ENCODE measurements at regions not wholly inside any gene's neighbourhood (a gene's known extent, or its start where the extent isn't known, plus 50 kb on each side); places are given as distances from the start of the nearest gene placed in this dataset.

DNA sequence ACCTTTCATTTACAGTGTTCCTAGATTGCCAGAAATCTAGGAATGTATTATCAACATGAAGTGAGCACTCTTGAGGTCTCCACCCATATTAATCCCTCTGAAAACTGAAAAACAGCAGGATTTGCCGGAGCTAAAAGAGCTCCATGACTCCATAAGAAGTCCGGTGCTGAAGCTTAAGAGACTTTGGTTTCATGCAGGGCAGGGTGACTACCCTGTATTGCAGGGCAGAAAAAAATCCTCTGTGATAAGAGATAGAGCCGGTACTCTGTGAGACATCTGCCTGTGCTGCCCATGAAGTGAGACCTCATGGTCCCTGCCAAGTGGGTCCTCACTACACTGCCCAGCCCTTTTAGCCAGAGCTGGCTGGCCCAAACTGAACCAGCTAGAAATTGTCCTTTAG, 127.2 kb upstream of the NPY2R start:
- Histone ChIP-seq H3K4me2 (ENCODE audit: low read length) (no peak overlapping the region), H3K9me2 (ENCODE audit: insufficient read depth, low read length) (no peaks in the 10 kb centered on the region), H3K27me3 (ENCODE audit: insufficient read depth, low read depth, low read length) (no peaks in the 10 kb centered on the region), H3K4me3 (ENCODE audit: low read length) (no peak overlapping the region), H4K20me1 (ENCODE audit: insufficient read depth) (no peaks in the 10 kb centered on the region), H2AFZ (ENCODE audit: low read depth, low read length) (no peak overlapping the region), H3K79me2 (replicated peaks; ENCODE audit: insufficient read depth, low read length) (no peaks in the 10 kb centered on the region), H3K9me3 (ENCODE audit: low read length) (no peaks in the 10 kb centered on the region), H3K27ac (ENCODE audit: low read length) (no peak overlapping the region), H3K36me3 (ENCODE audit: insufficient read depth, low read length) (no peaks in the 10 kb centered on the region), H3F3A (ENCODE audit: insufficient read depth, low read length, poor library complexity, severe bottlenecking) (no peaks in the 10 kb centered on the region), H3K9ac (ENCODE audit: low read length) (no peak overlapping the region)
- no peak for TF ChIP-seq EZH2 (IDR thresholded peaks at IDR 0.05; ENCODE audit: borderline replicate concordance, insufficient read depth, low read length, poor library complexity, severe bottlenecking)
- TF ChIP-seq EP300 (conservative IDR thresholded peaks at IDR 0.05; ENCODE audit: poor library complexity, severe bottlenecking): no peak
- no peak for TF ChIP-seq POLR2AphosphoS5 (IDR thresholded peaks at IDR 0.05)
- TF ChIP-seq RAD21 (conservative IDR thresholded peaks at IDR 0.05): no peak
- TF ChIP-seq, protein P1, sequence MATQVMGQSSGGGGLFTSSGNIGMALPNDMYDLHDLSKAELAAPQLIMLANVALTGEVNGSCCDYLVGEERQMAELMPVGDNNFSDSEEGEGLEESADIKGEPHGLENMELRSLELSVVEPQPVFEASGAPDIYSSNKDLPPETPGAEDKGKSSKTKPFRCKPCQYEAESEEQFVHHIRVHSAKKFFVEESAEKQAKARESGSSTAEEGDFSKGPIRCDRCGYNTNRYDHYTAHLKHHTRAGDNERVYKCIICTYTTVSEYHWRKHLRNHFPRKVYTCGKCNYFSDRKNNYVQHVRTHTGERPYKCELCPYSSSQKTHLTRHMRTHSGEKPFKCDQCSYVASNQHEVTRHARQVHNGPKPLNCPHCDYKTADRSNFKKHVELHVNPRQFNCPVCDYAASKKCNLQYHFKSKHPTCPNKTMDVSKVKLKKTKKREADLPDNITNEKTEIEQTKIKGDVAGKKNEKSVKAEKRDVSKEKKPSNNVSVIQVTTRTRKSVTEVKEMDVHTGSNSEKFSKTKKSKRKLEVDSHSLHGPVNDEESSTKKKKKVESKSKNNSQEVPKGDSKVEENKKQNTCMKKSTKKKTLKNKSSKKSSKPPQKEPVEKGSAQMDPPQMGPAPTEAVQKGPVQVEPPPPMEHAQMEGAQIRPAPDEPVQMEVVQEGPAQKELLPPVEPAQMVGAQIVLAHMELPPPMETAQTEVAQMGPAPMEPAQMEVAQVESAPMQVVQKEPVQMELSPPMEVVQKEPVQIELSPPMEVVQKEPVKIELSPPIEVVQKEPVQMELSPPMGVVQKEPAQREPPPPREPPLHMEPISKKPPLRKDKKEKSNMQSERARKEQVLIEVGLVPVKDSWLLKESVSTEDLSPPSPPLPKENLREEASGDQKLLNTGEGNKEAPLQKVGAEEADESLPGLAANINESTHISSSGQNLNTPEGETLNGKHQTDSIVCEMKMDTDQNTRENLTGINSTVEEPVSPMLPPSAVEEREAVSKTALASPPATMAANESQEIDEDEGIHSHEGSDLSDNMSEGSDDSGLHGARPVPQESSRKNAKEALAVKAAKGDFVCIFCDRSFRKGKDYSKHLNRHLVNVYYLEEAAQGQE (IDR thresholded peaks at IDR 0.05; ENCODE audit: borderline replicate concordance): no peak
- no peak for TF ChIP-seq SMC3 (conservative IDR thresholded peaks at IDR 0.05; ENCODE audit: poor library complexity)
- no peak for TF ChIP-seq TAF1 (IDR thresholded peaks at IDR 0.05; ENCODE audit: low read depth)
- TF ChIP-seq MXI1 (conservative IDR thresholded peaks at IDR 0.05; ENCODE audit: poor library complexity, severe bottlenecking): no peak
- TF ChIP-seq, protein P2, sequence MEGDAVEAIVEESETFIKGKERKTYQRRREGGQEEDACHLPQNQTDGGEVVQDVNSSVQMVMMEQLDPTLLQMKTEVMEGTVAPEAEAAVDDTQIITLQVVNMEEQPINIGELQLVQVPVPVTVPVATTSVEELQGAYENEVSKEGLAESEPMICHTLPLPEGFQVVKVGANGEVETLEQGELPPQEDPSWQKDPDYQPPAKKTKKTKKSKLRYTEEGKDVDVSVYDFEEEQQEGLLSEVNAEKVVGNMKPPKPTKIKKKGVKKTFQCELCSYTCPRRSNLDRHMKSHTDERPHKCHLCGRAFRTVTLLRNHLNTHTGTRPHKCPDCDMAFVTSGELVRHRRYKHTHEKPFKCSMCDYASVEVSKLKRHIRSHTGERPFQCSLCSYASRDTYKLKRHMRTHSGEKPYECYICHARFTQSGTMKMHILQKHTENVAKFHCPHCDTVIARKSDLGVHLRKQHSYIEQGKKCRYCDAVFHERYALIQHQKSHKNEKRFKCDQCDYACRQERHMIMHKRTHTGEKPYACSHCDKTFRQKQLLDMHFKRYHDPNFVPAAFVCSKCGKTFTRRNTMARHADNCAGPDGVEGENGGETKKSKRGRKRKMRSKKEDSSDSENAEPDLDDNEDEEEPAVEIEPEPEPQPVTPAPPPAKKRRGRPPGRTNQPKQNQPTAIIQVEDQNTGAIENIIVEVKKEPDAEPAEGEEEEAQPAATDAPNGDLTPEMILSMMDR (IDR thresholded peaks at IDR 0.05; ENCODE audit: poor library complexity, severe bottlenecking): no peak

GRCh38 chr4:155085843-155086530, 122.4 kb upstream of the NPY2R start:
- Histone ChIP-seq H4K20me1 (ENCODE audit: insufficient read depth) (no peaks in the 10 kb centered on the region), H3K4me2 (ENCODE audit: low read length) (no peak overlapping the region), H3K79me2 (replicated peaks; ENCODE audit: insufficient read depth, low read length) (no peaks in the 10 kb centered on the region), H2AFZ (ENCODE audit: low read depth, low read length) (no peak overlapping the region), H3F3A (ENCODE audit: insufficient read depth, low read length, poor library complexity, severe bottlenecking) (no peaks in the 10 kb centered on the region), H3K27ac (ENCODE audit: low read length) (no peak overlapping the region), H3K9me3 (ENCODE audit: low read length) (no peaks in the 10 kb centered on the region), H3K9ac (ENCODE audit: low read length) (no peak overlapping the region), H3K4me3 (ENCODE audit: low read length) (no peak overlapping the region), H3K9me2 (ENCODE audit: insufficient read depth, low read length) (no peaks in the 10 kb centered on the region), H3K36me3 (ENCODE audit: insufficient read depth, low read length) (no peaks in the 10 kb centered on the region), H3K27me3 (ENCODE audit: insufficient read depth, low read depth, low read length) (no peaks in the 10 kb centered on the region)
- no peak for TF ChIP-seq EZH2 (IDR thresholded peaks at IDR 0.05; ENCODE audit: borderline replicate concordance, insufficient read depth, low read length, poor library complexity, severe bottlenecking)
- no peak for TF ChIP-seq SMC3 (conservative IDR thresholded peaks at IDR 0.05; ENCODE audit: poor library complexity)
- TF ChIP-seq EP300 (conservative IDR thresholded peaks at IDR 0.05; ENCODE audit: poor library complexity, severe bottlenecking): no peak
- TF ChIP-seq RAD21 (conservative IDR thresholded peaks at IDR 0.05): no peak
